Caki2 (cell line): ENCODE measurements at regions not wholly inside any gene's neighbourhood (a gene's known extent, or its start where the extent isn't known, plus 50 kb on each side); places are given as distances from the start of the nearest gene placed in this dataset.
"Not testable (repeated sequence)": the region's sequence is repeated elsewhere in the genome, so short reads cannot be mapped to it uniquely, and the experiment has no call there.

ENCODE experiments used
- DNase-seq: peaks from one replicate; pipeline ENCODE4 v3.0.0-alpha.2; 2015; ENCODE audit warnings: low read depth
- in situ Hi-C: cut with HindIII; loops from 2 replicates; pipeline ENCODE4 v1.10.0; 2016; ENCODE audit warnings: low sequenced_read_pairs, low pct_unique_long_range_greater_than_20kb, mixed read lengths

GRCh38 chr2:184261818-184262217 lies 336.5 kb upstream of the ZNF804A start:
- in situ Hi-C loops, result no loop called here
- DNase-seq, result no peak

GRCh38 chr2:184268900-184269477 lies 329.3 kb upstream of the ZNF804A start:
- in situ Hi-C loops, result no loop called here
- no peak for DNase-seq

- DNase-seq, result no peak
- in situ Hi-C loops, result no loop called here
These were observed 327.7 kb upstream of the ZNF804A start for GRCh38 chr2:184270660-184271059.

GRCh38 chr2:184272056-184272455 lies 326.3 kb upstream of the ZNF804A start:
- no peak for DNase-seq
- in situ Hi-C loops, result no loop called here

GRCh38 chr2:184294831-184295230 lies 303.5 kb upstream of the ZNF804A start:
- no peak for DNase-seq
- in situ Hi-C loops, result no loop called here

GRCh38 chr2:184297085-184297484 lies 301.2 kb upstream of the ZNF804A start:
- in situ Hi-C loops, result no loop called here
- no peak for DNase-seq

GRCh38 chr2:184302506-184302905 lies 295.8 kb upstream of the ZNF804A start:
- no peak for DNase-seq
- in situ Hi-C loops, result no loop called here

GRCh38 chr2:184304006-184304405 lies 294.3 kb upstream of the ZNF804A start:
- in situ Hi-C loops, result no loop called here
- no peak for DNase-seq

GRCh38 chr2:184305105-184305504 lies 293.2 kb upstream of the ZNF804A start:
- no peak for DNase-seq
- in situ Hi-C loops, result no loop called here

GRCh38 chr2:184308706-184309105 lies 289.6 kb upstream of the ZNF804A start:
- DNase-seq, result no peak
- in situ Hi-C loops, result no loop called here

- in situ Hi-C loops, result no loop called here
- no peak for DNase-seq
These were observed 285.4 kb upstream of the ZNF804A start for GRCh38 chr2:184312970-184313369.

- DNase-seq, result no peak
- in situ Hi-C loops, result no loop called here
These were observed 283.5 kb upstream of the ZNF804A start for GRCh38 chr2:184314829-184315228.

- in situ Hi-C loops, result no loop called here
- DNase-seq, result no peak
These were observed 281.4 kb upstream of the ZNF804A start for GRCh38 chr2:184316921-184317320.

GRCh38 chr2:184322615-184323014 lies 275.7 kb upstream of the ZNF804A start:
- DNase-seq, result no peak
- in situ Hi-C loops, result no loop called here

- in situ Hi-C loops, result no loop called here
- no peak for DNase-seq
These were observed 272.3 kb upstream of the ZNF804A start for GRCh38 chr2:184326066-184326465.

- in situ Hi-C loops, DNase-seq: not testable (repeated sequence)
These were observed 270.5 kb upstream of the ZNF804A start for GRCh38 chr2:184327805-184328204.

GRCh38 chr2:184330561-184330960 lies 267.8 kb upstream of the ZNF804A start:
- DNase-seq, in situ Hi-C loops: not testable (repeated sequence)

GRCh38 chr2:184336688-184337087 lies 261.6 kb upstream of the ZNF804A start:
- in situ Hi-C loops, result no loop called here
- DNase-seq, result peak; percentile 35

GRCh38 chr2:184338771-184339170 lies 259.6 kb upstream of the ZNF804A start:
- in situ Hi-C loops, result no loop called here
- DNase-seq, result no peak

- DNase-seq, result no peak
- in situ Hi-C loops, result no loop called here
These were observed 258.4 kb upstream of the ZNF804A start for GRCh38 chr2:184339966-184340365.
